ENCODE measurements at regions not wholly inside any gene's neighbourhood (a gene's known extent, or its start where the extent isn't known, plus 50 kb on each side); places are given as distances from the start of the nearest gene placed in this dataset.
"Not testable (repeated sequence)": the region's sequence is repeated elsewhere in the genome, so short reads cannot be mapped to it uniquely, and the experiment has no call there.

- TF ChIP-seq CTCF (IDR thresholded peaks at IDR 0.05); ESRRA (IDR thresholded peaks at IDR 0.05; ENCODE audit: borderline replicate concordance, low read length); MAX (IDR thresholded peaks at IDR 0.05); JUN (IDR thresholded peaks at IDR 0.05); RARB (CRISPR knock-in tag; IDR thresholded peaks at IDR 0.05); MAFK (IDR thresholded peaks at IDR 0.05; ENCODE audit: partially characterized antibody): not testable (repeated sequence)
These were observed 985.2 kb upstream of the FANCL start for GRCh38 chr2:59226362-59226761.

Data from A549 (cell line).